Stimulated activated CD8-positive, alpha-beta memory T cell treated with anti-CD3 and anti-CD28 coated beads, Interleukin-7, amount 100 ng/mL, for 24 hours (primary cell): ENCODE measurements at regions not wholly inside any gene's neighbourhood (a gene's known extent, or its start where the extent isn't known, plus 50 kb on each side); places are given as distances from the start of the nearest gene placed in this dataset.
"Not testable (repeated sequence)": the region's sequence is repeated elsewhere in the genome, so short reads cannot be mapped to it uniquely, and the experiment has no call there.

Source experiments
- DNase-seq: peaks from one replicate; pipeline ENCODE4 v3.0.0-alpha.2; 2020; ENCODE audit warnings: low read depth

GRCh38 chr5:82551192-82551591, 273.0 kb upstream of the RPS23 start:
- no peak for DNase-seq

DNA sequence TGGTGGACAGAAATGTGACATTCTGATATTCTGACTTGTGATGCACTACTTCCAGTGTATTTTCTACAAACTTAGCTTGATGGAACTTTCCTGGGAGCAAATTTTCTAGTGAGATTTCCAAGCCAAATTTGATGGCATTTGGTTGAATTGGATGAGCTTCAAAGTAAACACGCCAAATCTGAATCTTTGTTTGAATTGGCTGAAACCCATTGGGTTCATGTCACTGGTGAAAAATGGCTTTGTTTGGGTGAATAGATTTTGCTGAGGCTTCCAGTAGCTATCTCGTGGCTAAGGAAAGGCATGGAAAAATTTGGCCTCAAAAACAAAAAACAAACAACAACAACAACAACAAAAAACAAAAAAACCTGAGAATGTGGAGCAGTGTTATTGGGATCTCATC, 271.1 kb upstream of the RPS23 start:
- DNase-seq = no peak

- DNase-seq = no peak
Measured at GRCh38 chr5:82544004-82544403, 265.9 kb upstream of the RPS23 start.

DNA sequence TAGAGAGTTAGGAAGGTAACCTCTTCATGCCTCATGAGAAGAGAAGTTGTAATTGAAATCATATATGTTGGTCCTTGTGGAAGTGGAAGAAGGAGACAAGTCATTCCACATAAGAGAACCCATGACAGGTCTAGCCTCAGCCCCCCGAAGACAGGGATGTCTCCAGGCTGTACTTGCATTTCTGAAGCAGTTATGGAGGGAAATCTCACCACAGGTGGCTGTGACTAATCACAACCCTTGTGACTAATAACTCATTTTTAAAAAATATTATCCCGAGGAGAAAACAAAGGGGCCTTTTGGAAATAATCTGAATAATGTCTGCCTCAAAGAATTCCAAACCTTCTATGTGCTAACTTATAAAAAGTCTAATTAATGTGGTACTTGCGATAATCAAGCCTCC, 262.1 kb upstream of the RPS23 start:
- DNase-seq = no peak

DNA sequence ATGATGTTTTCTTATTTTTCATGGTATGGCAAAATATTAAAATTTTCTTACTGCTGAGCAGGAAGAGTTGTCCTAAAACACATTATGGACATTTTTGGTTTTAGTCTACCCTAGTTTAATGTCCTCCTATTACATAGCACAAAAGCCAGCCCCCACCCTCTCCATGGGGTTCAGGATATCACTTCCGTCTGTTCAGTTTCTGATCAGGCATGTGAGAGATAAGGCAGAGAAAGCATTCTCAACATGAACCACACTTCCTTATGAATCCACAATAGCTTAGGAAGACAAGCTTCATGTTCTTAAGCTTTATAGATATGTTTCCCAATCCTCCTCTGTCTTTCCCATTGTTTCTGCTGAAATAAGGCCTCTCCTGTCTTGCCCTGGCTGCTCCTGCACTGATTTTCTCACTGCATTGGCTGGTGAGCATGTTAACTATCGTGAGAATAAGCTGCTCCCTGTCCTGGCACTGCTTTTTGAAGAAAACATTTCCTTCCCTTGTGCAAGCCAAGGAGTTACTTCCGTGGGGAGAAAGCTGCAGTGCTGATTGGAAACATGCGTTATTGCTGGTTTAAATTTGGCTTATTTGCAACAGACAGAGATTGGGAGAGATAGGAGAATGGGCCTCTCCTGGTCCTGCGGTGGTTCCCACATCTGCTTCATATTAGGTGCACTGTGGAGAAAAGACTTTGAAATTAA, 260.3 kb upstream of the RPS23 start:
- DNase-seq = no peak

- no peak for DNase-seq
Measured at GRCh38 chr5:82537687-82538306, 259.6 kb upstream of the RPS23 start.

GRCh38 chr5:82534986-82535385, 256.8 kb upstream of the RPS23 start:
- DNase-seq = no peak

DNA sequence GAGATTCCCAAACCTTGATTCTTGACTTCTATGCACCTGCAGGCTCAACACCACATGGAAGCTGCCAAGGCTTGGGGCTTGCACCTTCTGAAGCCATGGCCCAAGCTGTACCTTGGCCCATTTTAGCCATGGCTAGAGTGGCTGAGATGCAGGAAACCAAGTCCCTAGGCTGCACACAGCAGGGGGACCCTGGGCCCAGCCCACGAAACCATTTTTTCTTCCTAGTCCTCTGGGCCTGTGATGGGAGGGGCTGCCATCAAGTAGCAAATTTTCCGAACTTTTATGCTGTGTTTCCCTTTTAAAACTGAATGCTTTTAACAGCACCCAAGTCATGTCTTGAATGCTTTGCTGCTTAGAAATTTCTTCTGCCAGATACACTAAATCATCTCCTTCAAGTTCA, 253.9 kb upstream of the RPS23 start:
- DNase-seq = not testable (repeated sequence)

DNA sequence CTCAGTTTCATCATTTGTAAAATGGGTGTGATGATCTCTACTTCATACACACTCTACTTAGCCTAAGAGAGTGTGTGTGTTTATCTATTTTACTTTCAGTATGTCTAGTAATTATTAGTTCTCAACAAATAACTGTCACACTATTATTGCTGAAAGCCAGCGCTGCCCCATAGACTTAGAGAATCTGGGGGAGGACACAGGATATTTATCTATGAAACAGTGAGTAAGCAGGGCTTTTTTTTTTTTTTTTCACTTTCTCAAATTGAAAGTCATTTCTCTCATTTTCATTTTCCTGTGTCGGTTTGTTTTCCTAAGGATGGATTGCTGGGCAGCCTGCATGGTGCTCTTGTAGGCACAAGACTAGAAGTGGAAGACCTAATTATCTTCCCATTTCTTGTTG, 248.4 kb upstream of the RPS23 start:
- no peak for DNase-seq

DNA sequence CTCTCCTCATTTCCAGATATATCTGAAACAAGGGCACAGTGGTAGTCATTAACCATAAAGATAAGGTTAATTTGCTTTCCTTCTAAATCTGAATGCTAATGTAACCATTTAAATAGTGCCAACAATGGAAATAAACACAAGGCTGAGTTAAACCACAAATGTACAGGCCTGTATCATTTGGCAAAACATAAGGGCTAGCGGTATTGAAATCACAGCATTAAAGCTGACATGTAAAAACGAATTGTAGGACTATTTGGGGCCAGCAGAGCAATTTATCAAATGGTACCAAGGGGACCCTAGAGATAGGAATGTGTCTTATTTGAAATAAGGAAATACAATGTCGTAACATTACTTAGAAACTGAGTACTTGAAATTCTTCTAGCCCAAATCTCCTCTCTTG, 247.5 kb upstream of the RPS23 start:
- no peak for DNase-seq

DNA sequence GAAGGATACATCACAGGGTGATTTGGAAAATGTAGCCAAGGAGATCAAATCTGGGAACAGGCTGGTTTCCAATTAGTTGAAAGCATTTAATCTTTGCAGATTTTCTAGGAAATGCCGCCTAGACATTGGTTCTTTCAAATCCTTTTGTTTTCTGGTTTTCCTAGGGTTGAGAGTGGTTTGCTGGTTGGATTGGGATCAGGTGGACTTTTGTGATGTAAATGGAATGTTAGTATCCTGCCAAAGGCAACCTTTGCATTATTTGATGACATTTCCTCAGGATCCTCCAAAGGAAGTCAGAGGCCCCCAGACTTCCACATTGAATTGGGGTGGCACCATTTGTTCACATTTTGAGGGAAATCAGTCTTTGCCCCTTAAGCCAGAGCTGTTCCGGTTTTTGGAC, 245.5 kb upstream of the RPS23 start:
- no peak for DNase-seq

GRCh38 chr5:82522897-82523296, 244.7 kb upstream of the RPS23 start:
- no peak for DNase-seq

- DNase-seq = no peak
Measured at GRCh38 chr5:82521431-82522051, 243.4 kb upstream of the RPS23 start.

- DNase-seq = no peak
Measured at GRCh38 chr5:82519558-82519957, 241.4 kb upstream of the RPS23 start.

DNA sequence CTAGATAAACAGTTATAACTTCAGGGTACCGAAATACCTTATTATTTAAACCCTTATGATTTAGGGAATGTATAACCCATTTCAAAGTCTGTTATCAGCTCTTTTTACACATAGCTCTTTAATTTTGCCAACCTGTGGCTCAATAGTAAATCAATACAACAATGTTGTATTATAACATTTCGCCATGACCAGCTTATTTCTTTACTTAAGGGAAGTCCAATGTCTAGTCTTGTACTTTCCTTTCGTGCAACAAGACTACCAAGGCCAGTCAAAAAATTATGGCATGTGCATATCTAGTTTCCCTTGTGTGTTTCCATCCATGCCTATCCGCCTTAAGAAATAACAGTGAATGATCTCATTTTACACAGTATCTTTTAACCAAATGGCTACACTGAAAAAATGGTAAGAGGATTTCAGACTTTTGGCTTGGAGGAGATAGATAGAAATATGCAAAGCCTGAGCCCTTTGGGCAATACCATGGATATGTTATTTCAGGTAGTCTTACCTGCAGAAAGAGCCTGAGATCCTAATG, 239.5 kb upstream of the RPS23 start:
- no peak for DNase-seq

- no peak for DNase-seq
Measured at GRCh38 chr5:82513738-82514137, 235.6 kb upstream of the RPS23 start.

GRCh38 chr5:82512025-82512424, 233.9 kb upstream of the RPS23 start:
- DNase-seq = no peak

DNA sequence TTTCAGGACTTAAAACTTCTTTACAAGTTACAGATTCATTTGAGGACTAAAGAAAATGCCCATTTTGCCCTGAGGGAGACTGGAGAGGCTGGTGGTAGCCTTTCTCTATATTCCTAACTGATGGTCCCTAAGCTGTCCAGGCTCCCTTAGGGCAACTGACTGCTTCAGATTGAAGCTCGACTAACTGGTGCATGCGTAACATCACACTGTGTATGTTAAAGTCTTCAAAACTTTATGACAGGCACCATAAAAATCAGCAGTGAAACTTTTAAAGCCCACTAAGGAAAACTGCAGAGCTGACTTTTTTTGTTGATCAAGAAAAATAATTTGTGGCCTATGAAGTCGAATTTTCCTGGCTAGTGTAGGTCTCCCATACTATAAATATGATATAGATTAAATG, 233.0 kb upstream of the RPS23 start:
- DNase-seq = no peak

DNA sequence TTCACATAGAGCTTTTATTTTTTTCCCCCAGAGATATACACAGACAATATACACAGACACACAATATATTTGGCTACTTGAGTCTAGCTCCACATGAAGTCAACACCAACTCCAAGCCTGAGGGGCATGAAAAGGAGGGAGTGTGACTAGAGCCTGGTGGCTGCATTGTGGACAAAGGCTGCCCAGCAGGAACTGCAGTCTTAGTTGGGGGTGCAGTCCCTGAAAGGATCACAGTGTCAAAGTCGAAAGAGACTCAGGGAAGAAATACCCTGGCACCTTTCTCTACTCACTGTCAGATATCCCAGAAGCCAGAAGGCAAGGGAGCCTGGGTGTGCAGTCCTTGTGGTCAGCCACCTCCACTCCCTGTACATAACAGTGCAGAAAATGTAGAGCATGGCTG, 231.6 kb upstream of the RPS23 start:
- DNase-seq = no peak

DNA sequence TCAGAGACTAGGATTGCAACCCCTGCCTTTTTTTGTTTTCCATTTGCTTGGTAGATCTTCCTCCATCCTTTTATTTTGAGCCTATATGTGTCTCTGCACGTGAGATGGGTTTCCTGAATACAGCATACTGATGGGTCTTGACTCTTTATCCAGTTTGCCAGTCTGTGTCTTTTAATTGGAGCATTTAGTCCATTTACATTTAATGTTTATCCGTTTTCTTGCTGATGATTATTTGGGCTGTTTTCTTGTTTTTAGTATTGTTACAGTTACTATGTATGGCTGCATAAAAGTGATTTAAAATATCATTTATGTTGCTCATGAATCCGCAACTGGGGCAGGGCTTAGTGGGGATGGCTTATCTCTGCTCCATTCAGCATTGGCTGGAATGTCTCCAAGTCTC, 228.2 kb upstream of the RPS23 start:
- not testable (repeated sequence) for DNase-seq

DNA sequence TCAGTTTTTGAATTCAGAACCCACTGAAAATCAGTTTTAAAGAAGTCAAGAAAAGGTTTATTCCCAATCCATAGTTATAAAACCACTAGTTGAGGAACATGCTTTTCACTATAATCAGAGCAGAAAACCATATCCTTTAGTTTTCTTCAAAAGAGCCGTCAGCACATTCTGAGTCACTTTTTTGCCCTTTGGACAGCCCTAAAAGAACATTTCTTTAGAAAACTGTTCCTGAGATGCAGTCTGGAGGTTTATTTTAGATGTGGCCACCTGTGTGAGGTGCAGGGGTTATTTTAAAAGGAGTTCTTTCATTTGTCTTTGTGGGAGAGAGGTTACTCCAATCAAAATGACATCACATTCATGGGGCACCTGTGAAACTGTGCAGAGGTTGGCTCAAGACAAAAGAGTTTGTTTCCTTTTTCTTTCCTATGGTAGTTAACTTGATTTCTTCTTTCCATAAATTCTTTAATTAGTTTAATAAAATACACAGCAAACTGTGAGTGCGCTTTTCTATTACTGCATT, 221.6 kb upstream of the RPS23 start:
- no peak for DNase-seq

- no peak for DNase-seq
Measured at GRCh38 chr5:82497242-82497641, 219.1 kb upstream of the RPS23 start.

- no peak for DNase-seq
Measured at GRCh38 chr5:82494942-82495341, 216.8 kb upstream of the RPS23 start.
